ENCODE measurements at regions not wholly inside any gene's neighbourhood (a gene's known extent, or its start where the extent isn't known, plus 50 kb on each side); places are given as distances from the start of the nearest gene placed in this dataset.

- DNase-seq: no peak
Observed at GRCh38 chr10:36385693-36386092, 739.7 kb upstream of the ANKRD30A start.

- DNase-seq: no peak
Observed at GRCh38 chr10:36383349-36383748, 741.3 kb upstream of the FZD8 start.

GRCh38 chr10:36381748-36382147 lies 739.7 kb upstream of the FZD8 start:
- DNase-seq: no peak

GRCh38 chr10:36380538-36380937 lies 738.4 kb upstream of the FZD8 start:
- no peak for DNase-seq

- DNase-seq: no peak
Observed at GRCh38 chr10:36375107-36375506, 733.0 kb upstream of the FZD8 start.

- no peak for DNase-seq
Observed at GRCh38 chr10:36373424-36374096, 731.5 kb upstream of the FZD8 start.

- DNase-seq: no peak
Observed at GRCh38 chr10:36367362-36367761, 725.3 kb upstream of the FZD8 start.

- no peak for DNase-seq
Observed at GRCh38 chr10:36366843-36367242, 724.7 kb upstream of the FZD8 start.

GRCh38 chr10:36366065-36366464 lies 724.0 kb upstream of the FZD8 start:
- no peak for DNase-seq

GRCh38 chr10:36362257-36362656 lies 720.2 kb upstream of the FZD8 start:
- no peak for DNase-seq

GRCh38 chr10:36358736-36359135 lies 716.6 kb upstream of the FZD8 start:
- no peak for DNase-seq

GRCh38 chr10:36354633-36355032 lies 712.5 kb upstream of the FZD8 start:
- no peak for DNase-seq

GRCh38 chr10:36351159-36351558 lies 709.1 kb upstream of the FZD8 start:
- DNase-seq: no peak

- DNase-seq: peak in 6 of 56 donors; percentile 2 to 20 (median 10)
Observed at GRCh38 chr10:36349445-36350078, 707.5 kb upstream of the FZD8 start.

GRCh38 chr10:36345807-36346206 lies 703.7 kb upstream of the FZD8 start:
- peak in 5 of 56 donors; percentile 6 to 23 (median 8) for DNase-seq

GRCh38 chr10:36345175-36345533 lies 703.1 kb upstream of the FZD8 start:
- no peak for DNase-seq

- DNase-seq: peak in 2 of 56 donors; percentile 3 to 5
Observed at GRCh38 chr10:36344240-36345174, 702.4 kb upstream of the FZD8 start.

GRCh38 chr10:36342781-36343180 lies 700.7 kb upstream of the FZD8 start:
- no peak for DNase-seq

- no peak for DNase-seq
Observed at GRCh38 chr10:36341471-36341870, 699.4 kb upstream of the FZD8 start.

GRCh38 chr10:36336315-36336714 lies 694.2 kb upstream of the FZD8 start:
- DNase-seq: no peak

- DNase-seq: no peak
Observed at GRCh38 chr10:36333446-36333845, 691.4 kb upstream of the FZD8 start.

GRCh38 chr10:36332926-36333325 lies 690.8 kb upstream of the FZD8 start:
- DNase-seq: no peak
